ENCODE measurements at regions not wholly inside any gene's neighbourhood (a gene's known extent, or its start where the extent isn't known, plus 50 kb on each side); places are given as distances from the start of the nearest gene placed in this dataset.

GRCh38 chr3:147210676-147211075, 195.7 kb downstream of the ZIC4 start:
- TF ChIP-seq POLR2AphosphoS5 (IDR thresholded peaks at IDR 0.05; ENCODE audit: borderline replicate concordance, low read depth, low read length) (no peak), EZH2 (IDR thresholded peaks at IDR 0.05) (no peak)
